ENCODE measurements at regions not wholly inside any gene's neighbourhood (a gene's known extent, or its start where the extent isn't known, plus 50 kb on each side); places are given as distances from the start of the nearest gene placed in this dataset.

DNA sequence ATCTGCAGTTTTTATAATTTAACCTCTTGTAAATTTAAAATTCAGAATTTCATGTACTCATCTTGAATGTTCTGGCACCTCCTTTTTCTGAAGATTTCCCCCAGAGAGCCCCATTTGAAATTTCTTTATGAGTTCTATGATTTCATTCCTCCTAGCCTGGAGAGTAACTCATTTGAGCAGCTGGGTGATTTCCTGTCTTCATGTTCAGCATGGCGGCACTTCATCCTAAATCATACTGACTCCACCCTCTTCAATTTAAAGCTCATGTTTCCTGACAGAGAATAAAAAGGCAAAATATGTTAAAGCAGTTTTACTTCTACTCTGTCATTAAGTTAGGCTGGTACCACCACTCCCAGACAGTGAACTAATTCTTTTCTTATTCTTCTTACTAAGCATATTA is 250.9 kb upstream of the POU3F2 start:
- DNase-seq: no peak

GRCh38 chr6:98586163-98586562 is 248.2 kb upstream of the POU3F2 start:
- no peak for DNase-seq

DNA sequence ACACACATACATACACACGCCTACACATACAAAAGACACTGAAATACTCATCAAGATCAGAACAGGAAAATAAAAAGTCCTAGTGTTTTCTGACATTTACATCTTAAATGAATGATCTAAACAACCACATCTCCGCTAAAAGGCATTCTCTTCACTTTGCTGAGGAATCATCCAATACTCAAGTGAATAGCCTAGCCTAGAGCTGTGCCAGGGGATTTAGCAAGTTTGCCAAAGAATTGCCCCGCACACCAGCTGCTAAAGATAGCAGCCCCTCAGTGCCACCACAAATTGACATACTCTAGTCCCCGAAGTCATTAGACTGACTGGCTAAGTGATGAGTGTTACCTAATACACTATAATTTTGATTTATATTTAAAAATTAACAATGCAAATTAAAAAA is 246.8 kb upstream of the POU3F2 start:
- DNase-seq: no peak

DNA sequence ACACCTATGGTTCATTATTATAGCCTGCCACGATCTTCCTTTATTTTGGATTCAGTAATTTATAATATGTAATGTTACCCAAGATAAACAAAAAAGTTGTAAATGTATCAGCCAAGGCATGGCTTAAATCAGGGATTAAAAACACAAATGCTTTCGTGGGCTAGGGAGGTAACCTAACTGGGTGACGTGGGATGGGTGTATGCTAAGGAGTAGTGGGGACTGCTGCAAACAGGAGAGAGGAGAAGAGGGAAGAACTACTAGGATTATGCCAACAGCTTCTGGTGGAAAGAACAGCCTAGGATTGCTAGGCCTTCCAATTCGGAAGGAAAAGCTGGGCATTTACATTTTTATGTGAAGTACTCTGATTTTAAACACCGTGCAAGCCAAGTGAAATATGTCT is 244.8 kb upstream of the POU3F2 start:
- DNase-seq: no peak

DNA sequence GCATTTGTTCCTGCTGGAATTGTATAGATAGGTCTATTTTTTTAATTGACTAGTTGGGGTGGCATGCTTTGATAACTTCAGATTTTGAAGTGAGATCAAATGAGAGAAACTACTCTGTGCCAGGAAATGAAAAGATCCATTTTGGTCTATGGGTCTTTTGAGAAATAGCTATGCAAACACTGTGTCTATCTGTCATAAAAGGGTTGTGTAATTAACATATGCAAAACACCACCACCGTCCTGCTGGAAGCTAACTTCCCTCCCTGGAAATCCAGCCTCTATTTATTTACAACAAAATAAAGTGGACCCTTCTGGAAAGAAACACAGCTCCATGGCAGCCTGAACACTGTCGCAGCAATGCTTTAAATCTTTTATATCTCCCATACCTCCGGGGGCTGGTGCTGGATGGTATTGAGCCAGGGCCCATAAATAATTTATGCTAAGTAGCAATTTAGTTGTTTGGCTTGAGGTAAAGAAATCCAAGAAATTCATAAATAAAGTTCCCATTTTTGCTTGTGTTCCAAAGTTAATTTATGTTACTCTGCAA is 244.2 kb upstream of the POU3F2 start:
- no peak for DNase-seq

DNA sequence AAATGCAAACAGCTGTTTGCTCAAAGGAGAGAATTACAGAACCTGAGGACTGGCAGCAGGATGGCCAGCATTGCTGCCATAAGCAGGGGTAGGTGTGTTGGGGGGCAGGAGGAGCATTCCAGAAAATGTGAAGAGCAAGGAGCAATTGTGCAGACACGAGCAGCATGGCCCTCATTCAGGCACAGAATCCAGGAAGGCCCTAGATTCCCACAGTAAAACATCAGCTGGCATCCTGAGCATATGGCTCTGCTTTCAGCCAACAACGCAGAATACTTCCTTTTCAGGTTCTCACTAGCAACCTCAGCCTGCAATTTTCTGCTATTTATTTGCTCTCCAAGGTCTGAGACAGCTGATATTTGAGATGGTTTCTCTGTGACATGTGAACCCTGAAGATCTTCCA is 243.4 kb upstream of the POU3F2 start:
- no peak for DNase-seq

DNA sequence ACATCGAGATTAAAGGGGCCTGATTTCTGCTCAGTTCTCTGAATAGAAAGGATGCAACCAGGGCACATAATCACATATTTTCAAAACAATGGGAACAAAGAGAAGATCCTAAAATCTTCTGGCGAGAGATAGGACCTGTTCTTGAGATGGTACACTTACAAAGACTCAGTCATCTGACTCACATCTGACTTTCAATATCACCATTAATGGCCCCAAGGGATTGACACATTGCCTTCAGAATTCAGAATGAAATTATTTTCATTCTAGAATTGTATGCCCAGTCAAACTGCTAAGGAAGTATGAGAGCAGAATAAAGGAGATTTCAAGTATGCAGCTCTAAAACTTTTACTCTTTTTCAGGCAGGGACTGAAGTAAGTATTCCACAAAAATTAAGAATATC is 240.7 kb upstream of the POU3F2 start:
- DNase-seq: no peak

DNA sequence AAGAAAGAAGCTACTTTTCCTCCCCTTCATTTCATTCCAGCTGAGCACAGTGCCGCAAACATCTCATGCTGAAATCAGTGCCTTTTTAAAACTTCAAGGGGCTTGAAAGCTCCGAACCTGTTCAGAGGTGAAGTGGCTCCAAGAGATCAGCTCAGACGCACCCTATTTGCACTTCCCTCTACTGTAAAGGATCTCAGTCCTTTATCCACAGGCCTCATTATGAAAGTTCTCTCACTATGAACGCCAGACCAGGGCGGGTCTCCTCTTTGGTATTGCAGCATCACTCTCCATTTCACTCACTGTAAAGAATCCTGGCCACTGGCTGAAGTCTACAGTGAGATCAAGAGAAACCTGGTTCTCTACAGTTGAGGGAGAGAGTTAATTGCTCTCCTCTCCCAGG is 232.7 kb upstream of the POU3F2 start:
- no peak for DNase-seq

DNA sequence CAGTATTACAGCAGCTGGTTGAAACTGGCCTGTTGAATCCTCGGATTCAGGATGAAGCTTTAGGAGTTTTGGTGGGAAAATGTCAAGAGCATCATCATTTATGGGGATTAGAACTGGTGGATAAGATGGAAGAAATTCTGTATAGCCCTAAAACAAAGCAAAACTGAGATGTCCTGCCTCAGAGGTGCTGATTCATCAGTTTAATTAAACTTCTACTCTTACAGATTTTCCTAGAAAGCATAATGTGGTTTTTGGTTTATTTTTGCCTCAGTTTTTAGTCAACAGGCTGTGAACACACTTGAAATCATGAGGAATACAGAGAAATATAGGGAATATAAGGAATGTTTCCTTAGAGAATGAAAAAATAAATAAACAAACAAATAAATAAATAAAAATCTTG is 228.7 kb upstream of the POU3F2 start:
- DNase-seq: no peak

- no peak for DNase-seq
Observed at GRCh38 chr6:98627129-98627775, 207.1 kb upstream of the POU3F2 start.

- no peak for DNase-seq
Observed at GRCh38 chr6:98633886-98634285, 200.5 kb upstream of the POU3F2 start.

GRCh38 chr6:98634569-98634968 is 199.8 kb upstream of the POU3F2 start:
- DNase-seq: no peak

DNA sequence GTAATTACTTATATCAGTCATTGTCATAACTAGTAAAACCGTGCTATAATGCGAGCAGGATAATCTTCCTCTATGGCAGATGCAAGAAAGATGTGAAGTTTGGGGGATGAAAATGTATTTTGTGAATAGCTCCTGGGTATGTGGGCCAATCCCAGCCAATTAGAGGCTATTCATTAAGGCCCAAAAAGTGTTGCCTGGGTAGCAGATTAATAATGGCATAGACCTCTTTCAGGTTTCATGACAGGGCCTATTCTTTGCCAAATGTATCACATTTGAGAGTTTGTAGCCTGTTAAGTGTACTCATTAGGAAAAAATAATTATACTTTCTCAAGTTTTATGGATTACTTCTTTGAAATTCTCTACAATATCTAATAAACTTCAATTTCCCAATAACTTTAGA is 199.2 kb upstream of the POU3F2 start:
- DNase-seq: no peak

DNA sequence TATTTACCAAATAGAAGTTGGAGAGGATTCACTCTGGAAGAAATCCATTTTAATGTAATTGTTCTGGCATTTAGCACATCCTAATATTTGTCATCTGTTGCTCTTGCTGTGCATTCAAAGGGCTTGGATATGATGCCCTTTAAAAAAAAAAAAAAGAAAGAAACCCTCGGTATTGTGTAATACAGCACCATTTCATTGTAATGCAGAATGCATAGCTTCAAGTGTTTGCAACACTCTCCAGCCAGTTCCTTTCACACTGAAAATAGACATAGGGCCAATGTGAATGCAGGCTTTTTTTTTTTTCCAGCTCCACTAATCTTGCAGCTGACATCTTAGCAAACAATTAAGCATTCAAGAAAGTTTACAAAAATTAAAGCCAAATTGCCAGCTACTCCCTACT is 197.4 kb upstream of the POU3F2 start:
- DNase-seq: no peak

DNA sequence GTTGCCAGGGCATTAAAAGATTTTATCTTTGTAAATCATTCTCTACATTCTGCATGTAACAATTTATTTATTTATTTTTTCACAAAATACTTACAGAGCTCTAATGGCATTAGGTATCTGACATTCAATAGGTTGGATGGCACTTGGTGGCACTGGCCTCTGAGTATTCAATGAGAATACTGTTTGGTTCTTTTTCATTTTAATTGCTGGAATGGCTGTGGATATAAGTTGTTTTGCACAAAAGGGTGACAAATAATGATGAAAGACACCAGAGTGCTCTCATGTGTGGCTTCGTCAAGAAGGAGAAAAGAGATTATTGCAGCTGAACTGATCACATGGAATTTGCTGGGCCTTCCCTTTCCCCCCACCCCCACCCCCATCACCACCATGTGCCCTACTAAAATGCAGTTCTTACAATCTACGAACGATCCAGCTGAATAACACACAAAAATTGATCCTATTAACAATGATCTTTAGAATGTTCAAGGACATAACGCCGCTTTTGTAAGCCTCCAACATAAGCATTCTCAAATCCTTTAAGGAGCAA is 195.2 kb upstream of the POU3F2 start:
- DNase-seq: no peak

DNA sequence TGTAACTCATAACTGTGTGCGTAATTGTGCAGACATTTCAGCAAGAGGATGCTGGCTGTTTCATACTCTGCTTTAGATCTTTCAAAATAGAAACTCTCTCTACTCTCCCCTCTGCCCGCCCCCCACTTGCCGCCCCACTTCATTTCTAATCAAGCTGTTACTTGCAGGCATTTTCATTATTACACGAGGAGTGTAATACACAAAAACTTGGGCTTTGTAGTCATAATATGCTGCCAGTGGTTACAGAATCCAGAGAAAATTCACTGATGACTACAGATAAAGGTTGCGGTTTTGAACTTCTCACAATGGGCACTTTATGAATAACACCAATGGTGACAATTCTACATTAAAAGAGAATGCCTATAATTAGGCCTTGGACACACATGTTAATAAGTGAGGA is 194.0 kb upstream of the POU3F2 start:
- DNase-seq: no peak

GRCh38 chr6:98641949-98642719 is 192.2 kb upstream of the POU3F2 start:
- no peak for DNase-seq

- no peak for DNase-seq
Observed at GRCh38 chr6:98644063-98644462, 190.3 kb upstream of the POU3F2 start.

DNA sequence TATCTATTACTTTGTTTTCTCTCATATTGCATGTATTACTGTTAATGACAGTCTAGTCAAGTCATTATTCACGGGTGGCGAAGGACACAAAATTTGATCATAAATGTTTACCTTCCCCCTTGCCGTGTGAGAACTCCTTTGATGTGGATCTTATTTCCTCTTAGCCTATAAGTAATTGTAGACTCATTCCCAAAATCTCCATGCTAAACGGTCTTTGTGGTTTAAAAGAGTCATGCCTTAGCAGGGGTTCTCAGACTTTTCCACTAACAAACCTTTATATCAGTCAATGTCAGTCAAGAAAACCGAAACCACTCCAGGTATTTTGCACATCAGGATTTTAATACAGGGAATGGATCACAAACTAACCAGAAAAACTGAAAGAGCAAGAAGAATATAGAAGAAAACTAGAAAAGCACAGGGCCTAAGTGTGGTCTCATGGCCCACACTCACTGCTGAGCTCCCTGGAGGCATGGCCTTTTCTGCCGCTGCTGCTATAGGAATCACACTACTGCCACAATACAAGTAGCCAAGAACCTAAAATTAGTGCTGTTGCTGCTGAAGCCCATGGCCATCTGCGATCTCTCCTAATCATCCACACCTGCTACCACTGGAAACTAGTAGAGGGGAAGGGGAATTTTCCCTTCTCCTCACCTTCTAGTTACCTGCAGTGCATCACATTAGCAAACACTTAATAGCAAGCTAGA is 186.0 kb upstream of the POU3F2 start:
- no peak for DNase-seq

GRCh38 chr6:98650941-98651340 is 183.4 kb upstream of the POU3F2 start:
- DNase-seq: no peak

GRCh38 chr6:98653179-98653578 is 181.2 kb upstream of the POU3F2 start:
- DNase-seq: no peak

- DNase-seq: peak; percentile 13
Observed at GRCh38 chr6:98657764-98658163, 176.6 kb upstream of the POU3F2 start.

DNA sequence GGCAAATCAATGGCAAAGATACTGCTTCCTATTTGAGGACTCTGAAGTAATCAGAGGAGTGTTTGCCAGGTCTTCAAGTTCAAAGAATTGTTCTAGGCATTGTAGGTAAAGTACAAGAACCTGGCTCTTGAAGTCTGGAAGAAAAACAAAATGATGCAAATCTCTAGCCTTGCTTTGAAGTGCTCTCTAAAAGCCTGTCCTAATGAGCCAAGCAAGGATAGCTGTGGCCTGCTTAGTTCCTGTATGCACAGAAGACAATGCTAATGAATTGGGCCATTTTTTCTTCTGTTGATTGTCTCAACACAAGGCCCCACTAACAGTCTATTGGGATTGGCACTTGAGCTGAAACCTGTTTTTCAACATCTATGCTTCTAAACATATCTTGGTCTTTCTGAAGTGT is 165.0 kb upstream of the POU3F2 start:
- no peak for DNase-seq

All from activated CD4-positive, alpha-beta T cell treated with anti-CD3 and anti-CD28 coated beads, Interleukin-2, Interleukin-6, amounts not matched to agents 100 ng/mL and 50 ng/mL, durations not matched to agents 16 hours and 8 hours (primary cell).